Right ventricle myocardium superior (tissue), 1 donor: ENCODE measurements at regions not wholly inside any gene's neighbourhood (a gene's known extent, or its start where the extent isn't known, plus 50 kb on each side); places are given as distances from the start of the nearest gene placed in this dataset.

Experiments used
- ATAC-seq: fragments of 200-7000 bp; cut with Tn5 transposase; one replicate; pipeline ENCODE4 v1.9.1; 2020; ENCODE audit warnings: mild to moderate bottlenecking; ENCODE audit not compliant: poor library complexity
- DNase-seq: peaks from one replicate; pipeline ENCODE4 v3.0.0-alpha.2; 2020
- intact Hi-C: fragments of 100-400 bp; cut with DNase I; formaldehyde crosslinking; loops from one replicate; pipeline ENCODE4 v1.11.2; 2022
- donor health status: DM: no; HTN: yes; CAD: no; lungs with severe emphysema.

GRCh38 chr2:220104871-220105351, 477.5 kb downstream of the SLC4A3 start:
- intact Hi-C loops = no loop called here
- ATAC-seq (peak; percentile 80), DNase-seq (peak; percentile 44)

GRCh38 chr2:220106065-220106464, 478.6 kb downstream of the SLC4A3 start:
- intact Hi-C loops = no loop called here
- ATAC-seq (no peak), DNase-seq (no peak)

- no peak for ATAC-seq
- intact Hi-C loops = no loop called here
- DNase-seq = no peak
Observed at GRCh38 chr2:220107380-220107791, 480.0 kb downstream of the SLC4A3 start.

- DNase-seq = no peak
- no peak for ATAC-seq
- intact Hi-C loops = no loop called here
Observed at GRCh38 chr2:220114443-220114842, 487.0 kb downstream of the SLC4A3 start.

GRCh38 chr2:220117025-220117424, 489.6 kb downstream of the SLC4A3 start:
- DNase-seq (no peak), ATAC-seq (no peak)
- intact Hi-C loops = no loop called here

GRCh38 chr2:220120041-220120440, 492.6 kb downstream of the SLC4A3 start:
- intact Hi-C loops = no loop called here
- ATAC-seq (no peak), DNase-seq (no peak)

GRCh38 chr2:220123751-220124150, 496.3 kb downstream of the SLC4A3 start:
- DNase-seq (no peak), ATAC-seq (no peak)
- intact Hi-C loops = no loop called here

GRCh38 chr2:220125551-220125950, 498.1 kb downstream of the SLC4A3 start:
- DNase-seq = no peak
- no peak for ATAC-seq
- intact Hi-C loops = no loop called here

- DNase-seq = no peak
- intact Hi-C loops = no loop called here
- ATAC-seq = no peak
Observed at GRCh38 chr2:220127311-220127710, 499.9 kb downstream of the SLC4A3 start.

GRCh38 chr2:220127876-220128275, 500.4 kb downstream of the SLC4A3 start:
- intact Hi-C loops = no loop called here
- DNase-seq (no peak), ATAC-seq (no peak)

GRCh38 chr2:220129391-220129790, 502.0 kb downstream of the SLC4A3 start:
- ATAC-seq = no peak
- intact Hi-C loops = no loop called here
- no peak for DNase-seq

- DNase-seq (no peak), ATAC-seq (no peak)
- intact Hi-C loops = no loop called here
Observed at GRCh38 chr2:220134756-220135534, 507.5 kb downstream of the SLC4A3 start.

GRCh38 chr2:220143336-220143735, 515.9 kb downstream of the SLC4A3 start:
- ATAC-seq (no peak), DNase-seq (no peak)
- intact Hi-C loops = no loop called here

- intact Hi-C loops = no loop called here
- DNase-seq (no peak), ATAC-seq (no peak)
Observed at GRCh38 chr2:220144411-220144810, 517.0 kb downstream of the SLC4A3 start.

GRCh38 chr2:220147161-220148038, 520.0 kb downstream of the SLC4A3 start:
- no peak for DNase-seq
- ATAC-seq = no peak
- intact Hi-C loops = no loop called here

- DNase-seq = no peak
- intact Hi-C loops = no loop called here
- ATAC-seq = no peak
Observed at GRCh38 chr2:220148471-220149248, 521.2 kb downstream of the SLC4A3 start.

- intact Hi-C loops = no loop called here
- no peak for ATAC-seq
Observed at GRCh38 chr2:220151341-220151740, 523.9 kb downstream of the SLC4A3 start.

GRCh38 chr2:220152281-220152935, 525.0 kb downstream of the SLC4A3 start:
- ATAC-seq (no peak), DNase-seq (no peak)
- intact Hi-C loops = no loop called here

More at GRCh38 chr2:220151341-220151740, 523.9 kb downstream of the SLC4A3 start:
- DNase-seq = no peak

GRCh38 chr2:220153118-220153517, 525.7 kb downstream of the SLC4A3 start:
- DNase-seq (no peak), ATAC-seq (no peak)
- intact Hi-C loops = no loop called here
